GM12878 (cell line): ENCODE measurements at regions not wholly inside any gene's neighbourhood (a gene's known extent, or its start where the extent isn't known, plus 50 kb on each side); places are given as distances from the start of the nearest gene placed in this dataset.

Experiments
- ATAC-seq: fragments of 200-7000 bp; cut with Tn5 transposase; 3 replicates; pipeline ENCODE4 v1.9.1; 2020; ENCODE audit warnings: mild to moderate bottlenecking, moderate library complexity
- BruUV-seq: library from RNA; stranded (reverse); fragments of 400-500 nt; replicated peaks from 2 replicates; lab custom pipeline; 2021; lab: Mats Ljungman, UMichigan
- CTCF ChIA-PET: fragments of 300-600 bp; sonication (Branson Sonifier 250); formaldehyde crosslinking; extraction: SDS; loops from one replicate; lab custom pipeline; 2021; ENCODE audit warnings: inconsistent platforms; lab: Yijun Ruan, JAX
- POLR2A ChIA-PET: fragments of 350-600 bp; formaldehyde crosslinking; extraction: SDS; loops from one replicate; lab custom pipeline; 2021; ENCODE audit warnings: inconsistent platforms; lab: Charles Lee
- RAD21 ChIA-PET: fragments of 300-600 bp; sonication (Branson Sonifier 250); formaldehyde crosslinking; loops from one replicate; lab custom pipeline; 2023; ENCODE audit warnings: antibody characterized with exemption; ENCODE audit not compliant: unreplicated experiment; lab: Charles Lee
- SMC1A ChIA-PET: fragments of 300-600 bp; sonication (Branson Sonifier 250); formaldehyde crosslinking; loops from one replicate; lab custom pipeline; 2023; ENCODE audit not compliant: unreplicated experiment, uncharacterized antibody; lab: Charles Lee
- DNase-seq: peaks from one replicate; pipeline ENCODE4 v3.0.0-alpha.2; 2011; ENCODE audit warnings: low read depth, low spot score
- FAIRE-seq: peaks from 3 replicates; lab custom pipeline; 2011; peaks lifted over from hg19 to GRCh38; lab: Jason Lieb, UNC
- H2AFZ ChIP-seq: 2 replicates; pipeline ENCODE4 v1.6.0; 2011; ENCODE audit warnings: low read depth, low read length, control low read depth; ENCODE audit not compliant: control insufficient read depth
- H3K27ac ChIP-seq: 2 replicates; pipeline ENCODE4 v1.5.1; 2011; ENCODE audit warnings: control low read depth; ENCODE audit not compliant: control insufficient read depth, insufficient read depth
- H3K27me3 ChIP-seq, 2 experiments: replicated peaks in 1 of 2; 2 replicates each; pipeline versions ENCODE4 v1.6.0 to v1.6.1; 2011; ENCODE audit warnings: low read length in 1 of 2; ENCODE audit not compliant: control insufficient read depth in 2 of 2, insufficient read depth in 2 of 2
- H3K36me3 ChIP-seq, 2 experiments: 2 replicates each; pipeline ENCODE4 v1.5.1; 2011; ENCODE audit warnings: low read length in 1 of 2; ENCODE audit not compliant: control insufficient read depth in 2 of 2, insufficient read depth in 2 of 2
- H3K4me1 ChIP-seq: 2 replicates; pipeline ENCODE4 v1.6.1; 2011; ENCODE audit warnings: mild to moderate bottlenecking, low read length, moderate library complexity, mixed read lengths; ENCODE audit not compliant: control insufficient read depth, insufficient read depth
- H3K4me2 ChIP-seq: 2 replicates; pipeline ENCODE4 v1.6.0; 2011; ENCODE audit warnings: control low read depth; ENCODE audit not compliant: control insufficient read depth, insufficient read depth
- H3K4me3 ChIP-seq: fragments of 200-600 bp; sonication (generic); 2 replicates; pipeline ENCODE4 v1.5.1; 2016
- H3K79me2 ChIP-seq: 2 replicates; pipeline ENCODE4 v1.6.0; 2011; ENCODE audit warnings: low read length; ENCODE audit not compliant: control insufficient read depth, insufficient read depth
- H3K9ac ChIP-seq: 2 replicates; pipeline ENCODE4 v1.8.0; 2011; ENCODE audit warnings: low read length, control low read depth, mixed read lengths; ENCODE audit not compliant: control insufficient read depth, insufficient read depth
- H3K9me3 ChIP-seq: replicated peaks from 3 replicates; pipeline ENCODE4 v1.5.1; 2011; ENCODE audit warnings: mild to moderate bottlenecking, low read length; ENCODE audit not compliant: control insufficient read depth, insufficient read depth
- H4K20me1 ChIP-seq: 2 replicates; pipeline ENCODE4 v1.6.0; 2011; ENCODE audit not compliant: control insufficient read depth, insufficient read depth
- CEBPB ChIP-seq, 2 experiments: fragments of 150-350 bp in 1 of 2; IDR thresholded peaks; 2 replicates each; pipeline ENCODE4 v1.6.1; 2012 to 2014; ENCODE audit warnings: low read depth in 2 of 2, low read length in 2 of 2, borderline replicate concordance in 1 of 2, inconsistent platforms in 1 of 2
- CREB1 ChIP-seq: IDR thresholded peaks from 2 replicates; pipeline ENCODE4 v1.6.1; 2012; ENCODE audit warnings: low read depth, mild to moderate bottlenecking, inconsistent platforms
- NR2C2 ChIP-seq: IDR thresholded peaks from 2 replicates; pipeline ENCODE4 v1.6.1; 2011; ENCODE audit warnings: borderline replicate concordance, low read depth; ENCODE audit not compliant: control insufficient read depth, insufficient read length
- NR2F1 ChIP-seq: fragments of 450-650 bp; conservative IDR thresholded peaks from 2 replicates; pipeline ENCODE4 v1.6.1; 2017; ENCODE audit warnings: mild to moderate bottlenecking
- SIX5 ChIP-seq: IDR thresholded peaks from 2 replicates; pipeline ENCODE4 v1.6.1; 2011; ENCODE audit warnings: mild to moderate bottlenecking, low read depth, low read length, moderate library complexity; ENCODE audit not compliant: severe bottlenecking
- WGBS: methylation state at CpG from one replicate; pipeline ENCODE4 v1.1.6; 2016; ENCODE audit warnings: low lambda C conversion rate; ENCODE audit not compliant: insufficient replicate concordance, insufficient coverage; ENCODE audit errors: missing lambda C conversion rate; 5-methylcytosine and 5-hydroxymethylcytosine counted together
- in situ Hi-C: fragments of 300-500 bp; cut with MboI; formaldehyde crosslinking; loops from 9 replicates; pipeline ENCODE4 v1.14.3; 2018; ENCODE audit warnings: mixed read lengths
- intact Hi-C: fragments of 100-400 bp; cut with micrococcal nuclease; formaldehyde crosslinking; loops from one replicate; pipeline ENCODE4 v1.14.2; 2022; ENCODE audit not compliant: unreplicated experiment

DNA sequence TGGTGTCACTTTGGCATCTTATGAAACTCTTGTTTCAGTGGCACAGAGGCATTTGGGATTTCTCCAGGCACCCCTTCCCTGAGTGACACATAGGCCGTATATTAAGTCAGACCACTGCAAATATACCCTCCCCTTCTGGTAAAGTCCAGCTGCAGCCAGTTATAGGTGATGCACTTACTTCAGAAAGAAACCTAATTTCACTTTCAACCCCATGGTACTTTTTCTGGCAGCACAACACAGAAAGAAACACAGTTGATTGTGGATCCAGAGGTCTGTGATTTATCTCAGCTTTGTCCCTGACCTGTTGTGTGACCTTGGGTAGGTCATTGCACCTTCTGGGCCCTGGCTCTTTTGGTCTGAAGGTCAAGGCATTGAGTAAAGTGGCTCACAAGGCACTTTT lies 173.2 kb downstream of the BUB3 start (continued):
- TF ChIP-seq NR2C2 (no peak), SIX5 (no peak), CREB1 (0 out of 2 replicates have a peak, but pooled peaks have one; percentile 23)

DNA sequence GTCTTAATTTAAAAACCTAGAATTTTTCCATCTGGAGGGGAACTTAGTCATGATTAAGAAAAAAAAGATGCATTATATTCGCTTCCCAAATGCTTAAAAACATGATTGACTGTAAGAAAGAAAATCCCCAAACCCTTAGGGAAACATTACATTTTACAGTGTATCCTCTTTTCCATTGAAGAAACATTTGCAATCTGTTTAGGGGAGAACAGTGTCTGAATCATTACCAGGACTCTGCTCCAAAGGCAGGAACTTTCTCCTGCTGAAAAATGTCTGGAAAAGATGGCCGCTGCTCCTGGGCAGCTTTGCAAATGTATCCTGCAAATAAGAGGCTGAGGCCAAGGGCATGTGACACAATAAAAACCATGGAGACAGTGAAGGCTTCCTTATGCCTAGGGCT lies 173.7 kb downstream of the BUB3 start:
- intact Hi-C loops (loop anchor here (2.0 kb wide), 1 partner anchor 65 kb away; no protein-coding TSS in a partner anchor), in situ Hi-C loops (no loop called here)
- SMC1A ChIA-PET = interaction anchor here (1.0 kb wide), 1 partner anchor 64 kb away, joined by 3 read pairs; no protein-coding TSS in a partner anchor
- Histone ChIP-seq H3K36me3 (no peaks in the 10 kb centered on the region), H3K27ac (peak overlapping the region; percentile 40; the same call in 1 of the 2 replicates), H3K27me3 (no peaks in the 10 kb centered on the region), H2AFZ (no peak overlapping the region), H3K9ac (no peak overlapping the region), H3K4me3 (no peak overlapping the region), H3K9me3 (peaks cover 8% of the 10 kb centered on the region; the same call in 2 of the 3 replicates), H4K20me1 (no peaks in the 10 kb centered on the region), H3K4me1 (peaks cover 48% of the 10 kb centered on the region), H3K4me2 (peak overlapping the region; percentile 55; the same call in 1 of the 2 replicates), H3K79me2 (no peaks in the 10 kb centered on the region)
- no TSS peak for BruUV-seq
- ATAC-seq = no peak
- no peak for DNase-seq
- TF ChIP-seq CEBPB (IDR thresholded peaks at IDR 0.05; ENCODE audit: borderline replicate concordance in 1 of 2, low read depth in 2 of 2, low read length in 2 of 2) (peak in 1 of 2 experiments; percentile 3; a peak in 1 of 4 replicates), SIX5 (no peak), NR2F1 (0 out of 2 replicates have a peak, but pooled peaks have one; percentile 16)
- RAD21 ChIA-PET = no interaction called here
- 0% methylated on average over 2 of the region's 2 CpGs for WGBS
- CTCF ChIA-PET = interaction anchor here (0.7 kb wide), 1 partner anchor 14 kb away, joined by 3 read pairs; no protein-coding TSS in a partner anchor
- FAIRE-seq = no peak
- POLR2A ChIA-PET = no interaction called here
